Lung (tissue), 11 donors: ENCODE measurements at regions not wholly inside any gene's neighbourhood (a gene's known extent, or its start where the extent isn't known, plus 50 kb on each side); places are given as distances from the start of the nearest gene placed in this dataset.

Experiments
- ATAC-seq: fragments of 200-7000 bp; cut with Tn5 transposase; one replicate; pipeline ENCODE4 v1.9.1; 2020; ENCODE audit warnings: moderate number of reproducible peaks; ENCODE audit not compliant: insufficient read depth, low FRiP score
- DNase-seq, 3 donors: peaks; one replicate each; pipeline ENCODE4 v3.0.0-alpha.2; 2013 to 2017
- H3K27ac ChIP-seq, 2 donors: one replicate each; pipeline ENCODE4 v1.5.1; 2013; ENCODE audit warnings: mild to moderate bottlenecking in 2 of 2, moderate library complexity in 2 of 2, control low read depth in 1 of 2, inconsistent platforms in 1 of 2, low read depth in 1 of 2, low read length in 1 of 2
- H3K27me3 ChIP-seq, 3 donors: one replicate each; pipeline ENCODE4 v1.5.1; 2013; ENCODE audit warnings: low read length in 2 of 3; ENCODE audit not compliant: control insufficient read depth in 3 of 3, insufficient read depth in 3 of 3
- H3K36me3 ChIP-seq, 4 donors: one replicate each; pipeline ENCODE4 v1.5.1; 2013; ENCODE audit warnings: low read length in 4 of 4, mild to moderate bottlenecking in 1 of 4, moderate library complexity in 1 of 4; ENCODE audit not compliant: control insufficient read depth in 4 of 4, insufficient read depth in 4 of 4
- H3K4me1 ChIP-seq, 5 donors: one replicate each; pipeline ENCODE4 v1.5.1; 2013; ENCODE audit warnings: low read length in 5 of 5, mild to moderate bottlenecking in 2 of 5, moderate library complexity in 1 of 5; ENCODE audit not compliant: control insufficient read depth in 5 of 5, insufficient read depth in 5 of 5
- H3K4me3 ChIP-seq: one replicate; pipeline ENCODE4 v1.5.1; 2013; ENCODE audit warnings: mild to moderate bottlenecking, control low read depth, moderate library complexity
- H3K9ac ChIP-seq, 2 donors: one replicate each; pipeline ENCODE4 v1.5.1; 2013; ENCODE audit warnings: low read length in 2 of 2, control low read depth in 1 of 2; ENCODE audit not compliant: insufficient read depth in 1 of 2
- H3K9me3 ChIP-seq, 4 donors: one replicate each; pipeline ENCODE4 v1.5.1; 2013; ENCODE audit warnings: low read length in 3 of 4, mild to moderate bottlenecking in 1 of 4, moderate library complexity in 1 of 4; ENCODE audit not compliant: control insufficient read depth in 4 of 4, insufficient read depth in 3 of 4
- CTCF ChIP-seq: IDR thresholded peaks from 2 replicates; pipeline ENCODE4 v1.5.1; 2012; ENCODE audit warnings: mild to moderate bottlenecking; ENCODE audit errors: control extremely low read depth, extremely low read depth
- WGBS, 2 donors: extraction: QIAGEN DNeasy Blood & Tissue Kit; methylation state at CpG; one replicate each; pipeline ENCODE4 v1.1.7; 2013; 5-methylcytosine and 5-hydroxymethylcytosine counted together
- donor health status: control.
- donor health status: control.
- donor health status: Bipolar disorder and iron deficiency.
- donor health status: healthy.
- donor health status: DM: yes; HTN: yes; CAD: no.

GRCh38 chr13:89239361-89240127 is 1568.4 kb downstream of the SLITRK5 start:
- WGBS, 2 donors = 78 to 80% methylated on average over 1 of the region's 1 CpG
- Histone ChIP-seq H3K9ac (no peak overlapping the region), H3K27me3 (no peaks in the 10 kb centered on the region), H3K4me3 (no peak overlapping the region), H3K4me1 (no peaks in the 10 kb centered on the region), H3K9me3 (no peaks in the 10 kb centered on the region), H3K36me3 (no peaks in the 10 kb centered on the region), H3K27ac (no peak overlapping the region)
- ATAC-seq (no peak), DNase-seq (no peak)
- no peak for TF ChIP-seq CTCF

GRCh38 chr13:89255844-89256406 is 1584.8 kb downstream of the SLITRK5 start:
- TF ChIP-seq CTCF = no peak
- H3K36me3 ChIP-seq = no peaks in the 10 kb centered on the region
- no peaks in the 10 kb centered on the region for H3K4me1 ChIP-seq
- H3K9me3 ChIP-seq = peaks cover 0 to 4% (median 0%) of the 10 kb centered on the region in 4 donors
- DNase-seq = no peak
- 57 to 78% methylated on average over 3 of the region's 3 CpGs for WGBS, 2 donors
- no peak for ATAC-seq
- no peak overlapping the region for H3K27ac ChIP-seq
- H3K9ac ChIP-seq = no peak overlapping the region
- no peak overlapping the region for H3K4me3 ChIP-seq
- no peaks in the 10 kb centered on the region for H3K27me3 ChIP-seq

GRCh38 chr13:89267734-89268133 is 1596.6 kb downstream of the SLITRK5 start:
- Histone ChIP-seq H3K4me3 (no peak overlapping the region), H3K9me3 (peaks cover 0 to 4% (median 0%) of the 10 kb centered on the region in 4 donors), H3K27ac (no peak overlapping the region), H3K4me1 (no peaks in the 10 kb centered on the region), H3K36me3 (no peaks in the 10 kb centered on the region), H3K27me3 (no peaks in the 10 kb centered on the region), H3K9ac (no peak overlapping the region)
- 84 to 91% methylated on average over 3 of the region's 3 CpGs for WGBS, 2 donors
- no peak for TF ChIP-seq CTCF
- no peak for DNase-seq
- ATAC-seq = no peak
